A549 (cell line): ENCODE measurements at regions not wholly inside any gene's neighbourhood (a gene's known extent, or its start where the extent isn't known, plus 50 kb on each side); places are given as distances from the start of the nearest gene placed in this dataset.

Experiments
- ATAC-seq, 2 experiments: fragments of 200-7000 bp in 1 of 2; fragments of >200 bp in 1 of 2; cut with Nextera tagmentation in 1 of 2; cut with Tn5 transposase in 1 of 2; 3 replicates each; pipeline versions ENCODE4 v1.8.0 to v1.9.1; 2018 to 2020; ENCODE audit warnings: mild to moderate bottlenecking in 1 of 2, moderate library complexity in 1 of 2
- CTCF ChIA-PET: fragments of 300-600 bp; sonication (Branson Sonifier 250); formaldehyde crosslinking; extraction: SDS; loops from one replicate; lab custom pipeline; 2021; ENCODE audit warnings: antibody characterized with exemption, inconsistent platforms; lab: Yijun Ruan, JAX
- POLR2A ChIA-PET: fragments of 350-600 bp; formaldehyde crosslinking; extraction: SDS; loops from one replicate; lab custom pipeline; 2021; ENCODE audit warnings: antibody characterized with exemption, inconsistent platforms; lab: Yijun Ruan, JAX
- DNase-seq, 2 experiments: peaks; one replicate each; pipeline versions ENCODE4 v3.0.0 to v3.0.0-alpha.2; 2011 to 2016; ENCODE audit warnings: low read depth in 1 of 2, low spot score in 1 of 2
- FAIRE-seq: peaks from 2 replicates; lab custom pipeline; 2011; peaks lifted over from hg19 to GRCh38; lab: Jason Lieb, UNC
- H3K27ac ChIP-seq, 2 experiments: fragments of >200 bp; sonication (Bioruptor Twin); formaldehyde crosslinking; 3 replicates each; pipeline ENCODE4 v1.5.1; 2016 to 2017
- H3K4me1 ChIP-seq: fragments of >200 bp; sonication (Bioruptor Twin); formaldehyde crosslinking; 3 replicates; pipeline ENCODE4 v1.6.1; 2016
- H3K4me2 ChIP-seq: fragments of >200 bp; sonication (Bioruptor Twin); formaldehyde crosslinking; 3 replicates; pipeline ENCODE4 v1.6.1; 2016
- H3K4me3 ChIP-seq: fragments of >200 bp; sonication (Bioruptor Twin); formaldehyde crosslinking; 3 replicates; pipeline ENCODE4 v1.5.1; 2016
- H3K9me3 ChIP-seq: fragments of >200 bp; sonication (Bioruptor Twin); formaldehyde crosslinking; 3 replicates; pipeline ENCODE4 v1.6.1; 2016
- ATOH8 ChIP-seq: fragments of 250-450 bp; sonication (Bioruptor Pico); IDR thresholded peaks from 2 replicates; pipeline ENCODE4 v1.5.0; 2020; ENCODE audit warnings: low read depth, mild to moderate bottlenecking, moderate library complexity
- CHD2 ChIP-seq: fragments of 150-350 bp; IDR thresholded peaks from 2 replicates; pipeline ENCODE4 v1.6.1; 2014; ENCODE audit warnings: low read length; ENCODE audit not compliant: partially characterized antibody
- EHMT2 ChIP-seq: fragments of 200-600 bp; sonication (generic); IDR thresholded peaks from 2 replicates; pipeline ENCODE4 v1.6.1; 2016; ENCODE audit warnings: antibody characterized with exemption, low read depth, mild to moderate bottlenecking, moderate library complexity
- ESRRA ChIP-seq: fragments of 150-350 bp; IDR thresholded peaks from 2 replicates; pipeline ENCODE4 v1.6.1; 2014; ENCODE audit warnings: mild to moderate bottlenecking, low read length, borderline replicate concordance
- FOSB ChIP-seq: fragments of 250-450 bp; sonication (Bioruptor Pico); IDR thresholded peaks from 2 replicates; pipeline ENCODE4 v1.5.0; 2020; ENCODE audit warnings: mild to moderate bottlenecking, moderate library complexity
- GATA3 ChIP-seq: IDR thresholded peaks from 2 replicates; pipeline ENCODE4 v1.6.1; 2012; ENCODE audit warnings: borderline replicate concordance
- HDAC2 ChIP-seq: fragments of 200-600 bp; sonication (generic); IDR thresholded peaks from 2 replicates; pipeline ENCODE4 v1.6.1; 2016
- HOXA7 ChIP-seq: fragments of 250-450 bp; sonication (Bioruptor Pico); IDR thresholded peaks from 2 replicates; pipeline ENCODE4 v1.5.0; 2020; ENCODE audit warnings: mild to moderate bottlenecking, moderate library complexity
- JUNB ChIP-seq: fragments of >200 bp; sonication (Bioruptor Twin); formaldehyde crosslinking; IDR thresholded peaks from 2 replicates; pipeline ENCODE4 v1.6.1; 2016
- KDM5A ChIP-seq: fragments of 200-600 bp; sonication (generic); IDR thresholded peaks from 2 replicates; pipeline ENCODE4 v1.6.1; 2016; ENCODE audit warnings: antibody characterized with exemption, mild to moderate bottlenecking
- MAFK ChIP-seq: fragments of 450-650 bp; IDR thresholded peaks from 2 replicates; pipeline ENCODE4 v1.6.1; 2014; ENCODE audit not compliant: partially characterized antibody
- MAZ ChIP-seq: fragments of 150-350 bp; IDR thresholded peaks from 2 replicates; pipeline ENCODE4 v1.6.1; 2014; ENCODE audit warnings: antibody characterized with exemption, low read depth, low read length, borderline replicate concordance
- NFE2L2 ChIP-seq: fragments of 150-350 bp; conservative IDR thresholded peaks from 2 replicates; pipeline ENCODE4 v1.6.1; 2014; ENCODE audit warnings: low read length
- NPAS2 ChIP-seq: fragments of 250-450 bp; sonication (Bioruptor Pico); IDR thresholded peaks from 2 replicates; pipeline ENCODE4 v1.8.0; 2022; ENCODE audit warnings: mild to moderate bottlenecking, moderate library complexity, borderline replicate concordance
- RAD21 ChIP-seq, 2 experiments: fragments of >200 bp in 1 of 2; sonication (Bioruptor Twin) in 1 of 2; formaldehyde crosslinking in 1 of 2; IDR thresholded peaks in 1 of 2; conservative IDR thresholded peaks in 1 of 2; 2 replicates in 1 of 2; 3 replicates in 1 of 2; pipeline ENCODE4 v1.6.1; 2012 to 2018; ENCODE audit warnings: inconsistent platforms in 1 of 2
- TFCP2L1 ChIP-seq: fragments of 250-450 bp; sonication (Bioruptor Pico); IDR thresholded peaks from 2 replicates; pipeline ENCODE4 v1.5.0; 2021; ENCODE audit warnings: mild to moderate bottlenecking
- WGBS: methylation state at CpG from one replicate; pipeline ENCODE4 v1.1.6; 2017; ENCODE audit errors: missing lambda C conversion rate; 5-methylcytosine and 5-hydroxymethylcytosine counted together

- no peak overlapping the region for H3K4me2 ChIP-seq
- no peak for DNase-seq
- no peak for FAIRE-seq
- TF ChIP-seq JUNB (no peak), ESRRA (no peak)
- TF ChIP-seq, all 56 proteins: peak for 0
- H3K4me1 ChIP-seq: no peaks in the 10 kb centered on the region
- no peak overlapping the region for H3K4me3 ChIP-seq
- no peak for ATAC-seq
- H3K9me3 ChIP-seq: no peaks in the 10 kb centered on the region
- ChIA-PET CTCF (no interaction called here), POLR2A (no interaction called here)
- H3K27ac ChIP-seq: no peak overlapping the region
- 66% methylated on average over 8 of the region's 8 CpGs for WGBS
Observed at GRCh38 chr21:39036581-39036980, 146.7 kb downstream of the PSMG1 start.

- TF ChIP-seq ATOH8 (CRISPR knock-in tag): no peak
- no peak for TF ChIP-seq HOXA7 (CRISPR knock-in tag)
- no peak for TF ChIP-seq GATA3
- POLR2A ChIA-PET: no interaction called here
- no peak overlapping the region for H3K4me2 ChIP-seq
- 63% methylated on average over 12 of the region's 12 CpGs for WGBS
- DNase-seq (no peak), FAIRE-seq (no peak), ATAC-seq (no peak)
- no peaks in the 10 kb centered on the region for H3K9me3 ChIP-seq
- H3K27ac ChIP-seq: no peak overlapping the region
- CTCF ChIA-PET: no interaction called here
- H3K4me1 ChIP-seq: no peaks in the 10 kb centered on the region
- H3K4me3 ChIP-seq: no peak overlapping the region
Observed at GRCh38 chr21:39034590-39035536, 148.4 kb downstream of the PSMG1 start.

GRCh38 chr21:39033878-39034589 lies 149.2 kb downstream of the PSMG1 start:
- Histone ChIP-seq H3K4me3 (no peak overlapping the region), H3K4me1 (no peaks in the 10 kb centered on the region), H3K9me3 (no peaks in the 10 kb centered on the region), H3K4me2 (no peak overlapping the region), H3K27ac (no peak overlapping the region)
- ChIA-PET POLR2A (no interaction called here), CTCF (no interaction called here)
- no peak for TF ChIP-seq NFE2L2
- no peak for TF ChIP-seq EHMT2
- no peak for TF ChIP-seq MAZ
- no peak for TF ChIP-seq KDM5A
- no peak for TF ChIP-seq TFCP2L1 (CRISPR knock-in tag)
- no peak for TF ChIP-seq MAFK
- no peak for TF ChIP-seq FOSB (CRISPR knock-in tag)
- TF ChIP-seq CHD2: no peak
- DNase-seq: no peak
- FAIRE-seq: no peak
- whole genome bisulfite sequencing: 65% methylated on average over 22 of the region's 22 CpGs
- ATAC-seq: no peak

GRCh38 chr21:39029900-39030884 lies 153.1 kb downstream of the PSMG1 start:
- CTCF ChIA-PET: interaction anchor here (0.9 kb wide), 1 partner anchor 13 kb away, joined by 3 read pairs; no protein-coding TSS in a partner anchor
- POLR2A ChIA-PET: no interaction called here
- no peak overlapping the region for H3K4me2 ChIP-seq

More at GRCh38 chr21:39029900-39030884, 153.1 kb downstream of the PSMG1 start:
- no peak for TF ChIP-seq RAD21 (conservative IDR thresholded peaks at IDR 0.05 in 1 of 2, IDR thresholded peaks at IDR 0.05 in 1 of 2)
- no peak for TF ChIP-seq NPAS2 (CRISPR knock-in tag)
- TF ChIP-seq HDAC2: no peak
- H3K27ac ChIP-seq: no peak overlapping the region
- H3K9me3 ChIP-seq: no peaks in the 10 kb centered on the region
- WGBS: 70% methylated on average over 14 of the region's 14 CpGs
- DNase-seq (no peak), ATAC-seq (no peak), FAIRE-seq (no peak)
- no peak overlapping the region for H3K4me3 ChIP-seq
- H3K4me1 ChIP-seq: no peaks in the 10 kb centered on the region
